Activated T-cell treated with anti-CD3 and anti-CD28 coated beads, Interleukin-2, amount 50 U/mL, for 72 hours (primary cell): ENCODE measurements at regions not wholly inside any gene's neighbourhood (a gene's known extent, or its start where the extent isn't known, plus 50 kb on each side); places are given as distances from the start of the nearest gene placed in this dataset.

Experiments
- ATAC-seq, 2 donors: fragments of 150-1000 bp; cut with Tn5 transposase; replicated peaks in 1 of 2; 2 replicates each; pipeline ENCODE4 v1.10.0; 2021; ENCODE audit warnings: moderate library complexity in 2 of 2, mild to moderate bottlenecking in 1 of 2
- DNase-seq, 2 donors: peaks; one replicate each; pipeline ENCODE4 v3.0.0; 2021 to 2022; ENCODE audit warnings: mixed read lengths in 1 of 2
- H3K27ac Mint-ChIP-seq: one replicate; pipeline ENCODE4 v1.8.0; 2022; ENCODE audit warnings: mild to moderate bottlenecking, moderate library complexity, mixed read lengths
- H3K27me3 Mint-ChIP-seq: one replicate; pipeline ENCODE4 v1.8.0; 2022; ENCODE audit warnings: low read depth, mixed read lengths
- H3K36me3 Mint-ChIP-seq, 2 donors: one replicate each; pipeline ENCODE4 v1.8.0; 2022; ENCODE audit warnings: mixed read lengths in 2 of 2, mild to moderate bottlenecking in 1 of 2; ENCODE audit not compliant: insufficient read depth in 2 of 2
- H3K4me1 Mint-ChIP-seq: one replicate; pipeline ENCODE4 v1.8.0; 2022; ENCODE audit warnings: low read depth, mixed read lengths
- H3K4me3 Mint-ChIP-seq, 2 donors: one replicate each; pipeline ENCODE4 v1.8.0; 2022; ENCODE audit warnings: mild to moderate bottlenecking in 2 of 2, mixed read lengths in 2 of 2, moderate library complexity in 2 of 2
- H3K9me3 Mint-ChIP-seq, 2 donors: one replicate each; pipeline ENCODE4 v1.8.0; 2022; ENCODE audit warnings: mixed read lengths in 2 of 2

DNA sequence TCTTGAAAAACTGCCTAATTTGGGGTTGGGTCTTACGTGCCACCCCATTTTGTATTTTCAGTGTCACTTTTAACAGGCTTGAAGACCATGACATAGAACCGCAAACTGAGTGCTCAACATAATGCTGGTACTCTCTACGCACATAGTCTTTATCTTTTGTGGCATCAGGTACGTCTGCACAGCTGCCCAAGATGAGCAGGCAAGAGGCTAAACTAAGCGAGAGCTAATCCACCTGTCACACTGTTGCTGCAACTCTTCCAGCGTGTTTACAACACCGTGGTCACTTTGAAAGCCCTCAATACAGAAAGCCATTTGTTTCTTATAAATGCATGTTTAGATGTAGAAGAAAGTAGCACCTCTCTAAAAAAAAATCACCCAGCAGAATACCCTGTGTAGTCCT is 270.0 kb upstream of the TCF4 start:
- DNase-seq (no peak), ATAC-seq (no peak)
- Mint-ChIP-seq H3K27me3 (no peaks in the 10 kb centered on the region), H3K4me3 (no peak overlapping the region), H3K36me3 (no peaks in the 10 kb centered on the region), H3K9me3 (peaks cover 0 to 3% of the 10 kb centered on the region in 2 donors), H3K27ac (no peak overlapping the region), H3K4me1 (no peaks in the 10 kb centered on the region)

- Mint-ChIP-seq H3K4me1 (no peaks in the 10 kb centered on the region), H3K27ac (no peak overlapping the region), H3K36me3 (no peaks in the 10 kb centered on the region), H3K27me3 (no peaks in the 10 kb centered on the region), H3K9me3 (peaks cover 0 to 3% of the 10 kb centered on the region in 2 donors), H3K4me3 (no peak overlapping the region)
- no peak for ATAC-seq
- DNase-seq: no peak
Observed at GRCh38 chr18:55857409-55857808, 269.4 kb upstream of the TCF4 start.

DNA sequence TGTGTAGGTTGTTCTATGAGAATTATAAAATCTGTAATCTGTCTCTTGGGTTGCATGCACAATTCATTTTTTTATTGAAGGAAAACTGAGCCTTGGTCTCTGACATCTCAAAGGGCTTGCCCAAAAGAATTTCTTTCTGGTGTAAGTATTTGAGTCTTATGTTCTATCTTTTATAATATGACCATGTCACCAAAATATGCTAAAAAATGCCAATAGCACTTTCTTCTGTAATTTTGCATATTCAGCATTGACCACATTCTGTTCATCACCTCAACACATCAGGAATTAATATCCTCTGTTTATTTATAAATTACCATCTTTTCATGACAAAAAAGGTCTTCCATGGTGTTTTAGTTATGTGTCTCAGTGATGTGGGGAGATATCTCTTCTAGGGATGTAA is 268.7 kb upstream of the TCF4 start:
- no peaks in the 10 kb centered on the region for H3K4me1 Mint-ChIP-seq
- H3K36me3 Mint-ChIP-seq: no peaks in the 10 kb centered on the region
- DNase-seq: no peak
- no peaks in the 10 kb centered on the region for H3K27me3 Mint-ChIP-seq
- ATAC-seq: no peak
- H3K4me3 Mint-ChIP-seq: no peak overlapping the region
- H3K9me3 Mint-ChIP-seq: peaks cover 0 to 3% of the 10 kb centered on the region in 2 donors
- no peak overlapping the region for H3K27ac Mint-ChIP-seq

DNA sequence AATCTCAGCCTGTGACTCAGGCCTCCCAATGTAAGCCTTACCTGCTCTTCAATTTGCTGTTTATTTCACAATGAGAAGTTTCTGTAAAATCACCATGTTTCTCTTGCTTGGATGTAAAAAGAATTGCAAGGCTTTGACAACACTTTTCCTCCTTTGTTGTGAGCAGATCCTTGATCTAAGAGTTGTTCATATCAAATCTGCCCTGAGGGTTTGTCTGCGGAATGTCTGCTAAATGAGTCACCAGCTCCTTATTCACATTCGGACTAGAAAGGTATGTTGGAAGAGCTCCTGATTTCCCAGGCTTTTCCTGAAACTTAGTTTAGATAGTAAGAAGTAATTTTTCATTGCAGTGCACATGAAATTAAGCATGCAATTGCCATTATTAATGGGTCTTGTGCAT is 268.2 kb upstream of the TCF4 start:
- no peaks in the 10 kb centered on the region for H3K27me3 Mint-ChIP-seq
- no peak for ATAC-seq
- H3K27ac Mint-ChIP-seq: no peak overlapping the region
- H3K36me3 Mint-ChIP-seq: no peaks in the 10 kb centered on the region
- H3K4me1 Mint-ChIP-seq: no peaks in the 10 kb centered on the region
- H3K9me3 Mint-ChIP-seq: peaks cover 0 to 3% of the 10 kb centered on the region in 2 donors
- H3K4me3 Mint-ChIP-seq: no peak overlapping the region
- no peak for DNase-seq

DNA sequence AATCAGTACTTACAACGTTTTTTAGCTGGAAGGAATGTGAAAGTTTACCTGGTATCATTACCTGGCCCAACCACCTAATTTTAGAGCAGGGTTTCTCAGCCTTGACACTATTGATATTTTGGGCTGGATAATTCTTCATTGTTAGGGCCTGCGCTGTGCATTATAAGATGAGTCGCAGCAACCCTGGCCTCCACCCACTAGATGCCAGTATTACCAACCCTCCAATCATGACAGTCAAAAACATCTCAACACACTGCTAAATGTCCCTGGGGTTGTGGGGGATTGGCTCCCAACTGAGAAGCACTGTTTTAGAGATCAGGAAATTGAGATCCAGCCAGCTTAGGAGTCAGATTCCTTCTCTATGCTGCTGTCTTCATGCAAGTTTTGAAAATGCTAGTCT is 265.3 kb upstream of the TCF4 start:
- Mint-ChIP-seq H3K27ac (no peak overlapping the region), H3K9me3 (peaks cover under 1 to 3% of the 10 kb centered on the region in 2 donors), H3K4me1 (no peaks in the 10 kb centered on the region), H3K4me3 (no peak overlapping the region), H3K36me3 (no peaks in the 10 kb centered on the region), H3K27me3 (no peaks in the 10 kb centered on the region)
- ATAC-seq (no peak), DNase-seq (no peak)

- Mint-ChIP-seq H3K36me3 (no peaks in the 10 kb centered on the region), H3K27me3 (no peaks in the 10 kb centered on the region), H3K27ac (no peak overlapping the region), H3K9me3 (peaks cover 3 to 6% of the 10 kb centered on the region in 2 donors), H3K4me3 (no peak overlapping the region), H3K4me1 (no peaks in the 10 kb centered on the region)
- DNase-seq: no peak
- ATAC-seq: no peak
Observed at GRCh38 chr18:55850904-55851303, 262.9 kb upstream of the TCF4 start.

DNA sequence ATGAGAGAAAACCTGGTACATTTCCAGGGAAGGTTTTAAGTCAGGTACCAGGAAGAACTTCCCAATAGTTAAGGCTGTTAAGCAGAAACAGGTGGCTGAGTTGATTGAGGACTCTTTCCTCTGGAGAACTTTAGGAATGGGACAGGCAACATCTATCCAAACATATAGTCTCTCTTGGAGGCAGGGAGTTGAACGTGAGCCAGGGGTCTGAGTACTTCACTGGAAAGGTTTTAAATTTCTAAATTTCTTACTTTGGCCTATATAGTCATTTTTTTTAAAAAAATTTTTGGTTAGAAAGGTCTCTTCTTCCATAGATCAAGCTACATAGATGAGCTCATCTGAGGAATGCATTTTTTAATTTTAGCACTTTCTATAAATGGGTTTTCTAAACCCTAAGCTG is 261.4 kb upstream of the TCF4 start:
- DNase-seq: no peak
- H3K4me3 Mint-ChIP-seq: no peak overlapping the region
- H3K27me3 Mint-ChIP-seq: no peaks in the 10 kb centered on the region
- peaks cover 0 to 6% of the 10 kb centered on the region in 2 donors for H3K9me3 Mint-ChIP-seq
- no peak overlapping the region for H3K27ac Mint-ChIP-seq
- no peaks in the 10 kb centered on the region for H3K4me1 Mint-ChIP-seq
- no peak for ATAC-seq
- no peaks in the 10 kb centered on the region for H3K36me3 Mint-ChIP-seq

- Mint-ChIP-seq H3K4me1 (no peaks in the 10 kb centered on the region), H3K27ac (no peak overlapping the region), H3K9me3 (peaks cover 0 to 6% of the 10 kb centered on the region in 2 donors), H3K27me3 (no peaks in the 10 kb centered on the region), H3K4me3 (no peak overlapping the region), H3K36me3 (no peaks in the 10 kb centered on the region)
- ATAC-seq (no peak), DNase-seq (no peak)
Observed at GRCh38 chr18:55847960-55848359, 260.0 kb upstream of the TCF4 start.

DNA sequence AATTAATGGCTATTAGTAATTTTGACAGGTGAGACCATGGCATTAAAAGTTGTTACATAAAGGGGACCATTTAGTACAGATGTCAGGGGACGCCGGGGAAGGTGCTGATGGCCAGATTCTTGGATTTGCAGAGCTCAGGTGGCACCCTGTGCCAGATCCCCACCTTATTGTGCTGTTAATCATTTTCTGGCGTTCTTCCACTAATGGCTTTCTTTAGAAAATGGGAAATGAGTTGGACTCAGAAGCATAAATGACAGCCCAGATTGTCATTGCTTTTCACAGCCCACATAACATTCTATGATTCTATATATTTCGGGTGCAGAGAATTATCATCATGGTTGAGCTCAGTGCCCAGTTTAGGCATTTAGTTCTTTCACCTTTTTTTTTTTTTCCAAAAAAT is 257.2 kb upstream of the TCF4 start:
- no peak for ATAC-seq
- no peak for DNase-seq
- H3K4me3 Mint-ChIP-seq: no peak overlapping the region
- H3K27me3 Mint-ChIP-seq: no peaks in the 10 kb centered on the region
- H3K9me3 Mint-ChIP-seq: peaks cover 0 to 14% of the 10 kb centered on the region in 2 donors
- no peak overlapping the region for H3K27ac Mint-ChIP-seq
- no peaks in the 10 kb centered on the region for H3K4me1 Mint-ChIP-seq
- no peaks in the 10 kb centered on the region for H3K36me3 Mint-ChIP-seq

GRCh38 chr18:55844382-55844781 is 256.4 kb upstream of the TCF4 start:
- Mint-ChIP-seq H3K27ac (no peak overlapping the region), H3K9me3 (peaks cover under 1 to 20% of the 10 kb centered on the region in 2 donors), H3K27me3 (no peaks in the 10 kb centered on the region), H3K4me1 (no peaks in the 10 kb centered on the region), H3K36me3 (no peaks in the 10 kb centered on the region), H3K4me3 (no peak overlapping the region)
- no peak for DNase-seq
- ATAC-seq: no peak

GRCh38 chr18:55841314-55841713 is 253.3 kb upstream of the TCF4 start:
- no peak for DNase-seq
- H3K27ac Mint-ChIP-seq: no peak overlapping the region
- peaks cover 0 to 4% of the 10 kb centered on the region in 2 donors for H3K36me3 Mint-ChIP-seq
- no peaks in the 10 kb centered on the region for H3K4me1 Mint-ChIP-seq
- peaks cover 4 to 21% of the 10 kb centered on the region in 2 donors for H3K9me3 Mint-ChIP-seq
- H3K27me3 Mint-ChIP-seq: no peaks in the 10 kb centered on the region
- H3K4me3 Mint-ChIP-seq: no peak overlapping the region
- ATAC-seq: no peak

- no peak overlapping the region for H3K27ac Mint-ChIP-seq
- H3K27me3 Mint-ChIP-seq: no peaks in the 10 kb centered on the region
- H3K9me3 Mint-ChIP-seq: peaks cover 4 to 21% of the 10 kb centered on the region in 2 donors
- DNase-seq (no peak), ATAC-seq (no peak)
- no peak overlapping the region for H3K4me3 Mint-ChIP-seq
- H3K36me3 Mint-ChIP-seq: peaks cover 0 to 4% of the 10 kb centered on the region in 2 donors
- no peaks in the 10 kb centered on the region for H3K4me1 Mint-ChIP-seq
Observed at GRCh38 chr18:55840601-55841170, 252.7 kb upstream of the TCF4 start.

DNA sequence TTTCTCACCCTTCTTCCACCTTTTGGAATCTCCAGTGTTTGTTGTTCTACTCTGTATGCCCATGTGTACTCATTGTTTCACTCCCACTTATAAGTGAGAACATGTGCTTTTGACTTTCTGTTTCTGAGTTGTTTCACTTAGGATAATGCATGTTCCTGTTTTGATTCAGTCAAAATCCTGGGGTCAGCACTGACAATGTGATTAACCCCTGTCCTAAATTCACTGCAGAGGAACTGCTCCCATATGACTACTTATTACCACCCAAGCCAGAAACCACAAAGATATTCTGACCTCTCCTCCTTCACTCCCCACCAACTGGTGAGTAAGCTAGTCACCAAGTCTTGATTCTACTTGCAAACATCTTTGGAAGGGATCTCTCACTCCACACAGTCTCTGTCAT is 251.4 kb upstream of the TCF4 start:
- no peak overlapping the region for H3K27ac Mint-ChIP-seq
- peaks cover 2 to 4% of the 10 kb centered on the region in 2 donors for H3K36me3 Mint-ChIP-seq
- H3K4me1 Mint-ChIP-seq: no peaks in the 10 kb centered on the region
- no peaks in the 10 kb centered on the region for H3K27me3 Mint-ChIP-seq
- peaks cover 4 to 23% of the 10 kb centered on the region in 2 donors for H3K9me3 Mint-ChIP-seq
- no peak for DNase-seq
- no peak overlapping the region for H3K4me3 Mint-ChIP-seq
- ATAC-seq: no peak

DNA sequence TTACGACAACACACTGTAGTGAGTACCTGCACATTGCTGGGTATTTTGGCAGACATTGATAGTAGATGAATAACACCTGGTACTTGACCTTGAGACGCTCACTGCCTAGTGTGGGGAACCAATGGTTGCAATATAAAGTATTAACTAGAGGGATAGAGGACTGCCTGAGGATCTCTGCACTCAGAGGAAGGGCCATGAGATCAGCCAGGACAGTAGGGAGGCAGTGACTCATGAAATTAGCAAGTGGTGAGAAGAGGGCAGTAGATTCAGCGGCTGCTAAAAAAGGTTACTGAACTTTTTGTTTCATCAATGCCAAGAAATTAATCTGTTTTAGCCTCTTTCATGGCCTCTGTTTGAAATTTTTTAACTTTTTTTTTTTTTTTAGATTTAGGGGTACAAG is 250.8 kb upstream of the TCF4 start:
- Mint-ChIP-seq H3K36me3 (peaks cover 2 to 4% of the 10 kb centered on the region in 2 donors), H3K27ac (no peak overlapping the region), H3K4me3 (no peak overlapping the region), H3K9me3 (peaks cover 4 to 23% of the 10 kb centered on the region in 2 donors), H3K27me3 (no peaks in the 10 kb centered on the region), H3K4me1 (no peaks in the 10 kb centered on the region)
- no peak for ATAC-seq
- no peak for DNase-seq
